Heart right ventricle (tissue), 16 donors: ENCODE measurements at regions not wholly inside any gene's neighbourhood (a gene's known extent, or its start where the extent isn't known, plus 50 kb on each side); places are given as distances from the start of the nearest gene placed in this dataset.

Source experiments
- ATAC-seq, 8 donors: fragments of 200-7000 bp; cut with Tn5 transposase; one replicate each; pipeline ENCODE4 v1.9.1; 2020; ENCODE audit warnings: mild to moderate bottlenecking in 8 of 8, moderate library complexity in 8 of 8, moderate number of reproducible peaks in 1 of 8
- DNase-seq, 2 donors: peaks; one replicate each; pipeline ENCODE4 v3.0.0-alpha.2; 2020
- H3K27ac ChIP-seq, 10 donors: fragments of 200-600 bp; sonication (generic) in 2 of 10; one replicate each; pipeline versions ENCODE4 v1.5.0 to v1.8.0; 2020 to 2022; ENCODE audit warnings: mild to moderate bottlenecking in 3 of 10
- H3K27me3 ChIP-seq, 7 donors: fragments of 200-600 bp; one replicate each; pipeline ENCODE4 v1.8.0; 2021 to 2022; ENCODE audit warnings: mild to moderate bottlenecking in 2 of 7
- H3K36me3 ChIP-seq, 9 donors: fragments of 200-600 bp; sonication (generic) in 1 of 9; one replicate each; pipeline versions ENCODE4 v1.5.0 to v1.8.0; 2020 to 2022; ENCODE audit warnings: mild to moderate bottlenecking in 2 of 9
- H3K4me1 ChIP-seq, 9 donors: fragments of 200-600 bp; sonication (generic) in 1 of 9; one replicate each; pipeline versions ENCODE4 v1.5.0 to v1.8.0; 2020 to 2022; ENCODE audit warnings: mild to moderate bottlenecking in 4 of 9
- H3K4me3 ChIP-seq, 10 donors: fragments of 200-600 bp; sonication (generic) in 2 of 10; one replicate each; pipeline versions ENCODE4 v1.5.0 to v1.8.0; 2020 to 2022; ENCODE audit warnings: mild to moderate bottlenecking in 7 of 10, moderate library complexity in 2 of 10
- H3K9me3 ChIP-seq, 11 donors: fragments of 200-600 bp in 10 of 11; sonication (generic) in 2 of 11; one replicate each; pipeline versions ENCODE4 v1.5.0 to v1.8.0; 2013 to 2022; ENCODE audit warnings: mild to moderate bottlenecking in 2 of 11, control low read depth in 1 of 11, moderate library complexity in 1 of 11
- WGBS, 2 donors: extraction: QIAGEN DNeasy Blood & Tissue Kit; methylation state at CpG; one replicate each; pipeline ENCODE4 v1.1.7; 2013; ENCODE audit warnings: inconsistent platforms in 1 of 2; 5-methylcytosine and 5-hydroxymethylcytosine counted together
- intact Hi-C, 10 donors: fragments of 100-400 bp; cut with DNase I; formaldehyde crosslinking; loops; one replicate each; pipeline versions ENCODE4 v1.11.1 to v1.14.2; 2022
- TF ChIP-seq, protein P1 (sequence below), 9 donors: fragments of 200-600 bp; sonication (generic) in 2 of 9; IDR thresholded peaks; one replicate each; pipeline versions ENCODE4 v1.5.0 to v1.8.0; 2021 to 2022; ENCODE audit warnings: antibody characterized with exemption in 9 of 9, mild to moderate bottlenecking in 5 of 9, moderate library complexity in 1 of 9
- donor health status: Arrhythmogenic right ventricular cardiomyopathy.
- donor health status: ischemic (EF 13 %, LVEDD 7.1; RV severe dilation, severe dysfunction).
- donor health status: healthy with polysubstance abuse.
- donor health status: DM: no; HTN: yes; CAD: no.
- donor health status: DM: no; HTN: no; CAD: no.
- donor health status: ischemic (EF 25% LVEDD 6.9; RV normal size, moderate dysfunction).
- donor health status: ischemic (EF 25% LVEDD 5.7; RV mildly dilated, moderate dysfunction).
- donor health status: healthy.
- donor health status: DM: yes; HTN: yes; CAD: no.
- donor health status: Ischemic cardiomyopathy.
- donor health status: ischemic (EF 35%, LVEDD 5.7; RV mildly dilated, moderate dysfunction).
- donor health status: nonischemic (EF 11% LVEDD 7.7; RV severe dilation, severe dysfunction).
- donor health status: DM: yes; HTN: yes; CAD: no.
- donor health status: PGD.
- donor health status: ischemic (EF 29% LVEDD 5.4; RV normal size, mild dysfunction).
- donor health status: nonischemic (EF 23%, LVEDD 6.1; RV moderate dilation, normal function).

DNA sequence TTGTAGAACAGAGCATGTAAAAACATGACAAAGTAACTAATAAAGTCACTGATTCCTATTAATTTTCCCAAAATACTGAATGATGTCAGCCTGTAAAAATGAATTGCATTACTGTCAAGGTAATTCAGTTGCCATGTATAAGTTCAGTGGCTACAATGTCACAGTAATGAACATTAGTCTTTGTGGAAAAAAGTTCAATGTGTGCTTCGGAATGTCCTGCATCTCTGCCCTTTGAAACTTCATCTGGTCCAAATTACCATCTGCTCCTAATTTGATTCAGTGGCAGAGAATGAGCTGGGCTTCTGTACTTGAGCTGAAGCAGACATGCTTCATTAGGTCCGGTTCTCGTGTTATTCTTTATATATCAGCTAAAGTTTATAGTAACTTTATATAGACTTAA is 567.4 kb downstream of the COL12A1 start:
- TF ChIP-seq, protein P1, sequence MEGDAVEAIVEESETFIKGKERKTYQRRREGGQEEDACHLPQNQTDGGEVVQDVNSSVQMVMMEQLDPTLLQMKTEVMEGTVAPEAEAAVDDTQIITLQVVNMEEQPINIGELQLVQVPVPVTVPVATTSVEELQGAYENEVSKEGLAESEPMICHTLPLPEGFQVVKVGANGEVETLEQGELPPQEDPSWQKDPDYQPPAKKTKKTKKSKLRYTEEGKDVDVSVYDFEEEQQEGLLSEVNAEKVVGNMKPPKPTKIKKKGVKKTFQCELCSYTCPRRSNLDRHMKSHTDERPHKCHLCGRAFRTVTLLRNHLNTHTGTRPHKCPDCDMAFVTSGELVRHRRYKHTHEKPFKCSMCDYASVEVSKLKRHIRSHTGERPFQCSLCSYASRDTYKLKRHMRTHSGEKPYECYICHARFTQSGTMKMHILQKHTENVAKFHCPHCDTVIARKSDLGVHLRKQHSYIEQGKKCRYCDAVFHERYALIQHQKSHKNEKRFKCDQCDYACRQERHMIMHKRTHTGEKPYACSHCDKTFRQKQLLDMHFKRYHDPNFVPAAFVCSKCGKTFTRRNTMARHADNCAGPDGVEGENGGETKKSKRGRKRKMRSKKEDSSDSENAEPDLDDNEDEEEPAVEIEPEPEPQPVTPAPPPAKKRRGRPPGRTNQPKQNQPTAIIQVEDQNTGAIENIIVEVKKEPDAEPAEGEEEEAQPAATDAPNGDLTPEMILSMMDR (IDR thresholded peaks at IDR 0.05), result no peak
- Histone ChIP-seq H3K36me3 (no peaks in the 10 kb centered on the region), H3K4me1 (no peaks in the 10 kb centered on the region), H3K9me3 (no peaks in the 10 kb centered on the region), H3K27me3 (no peaks in the 10 kb centered on the region), H3K27ac (no peak overlapping the region), H3K4me3 (no peak overlapping the region)
- DNase-seq (no peak), ATAC-seq (no peak)
- intact Hi-C loops, result no loop called here
- WGBS, 2 donors, result 73 to 74% methylated on average over 3 of the region's 3 CpGs

GRCh38 chr6:74632196-74632875 is 573.5 kb downstream of the COL12A1 start:
- no peak overlapping the region for H3K27ac ChIP-seq
- intact Hi-C loops, result no loop called here
- H3K27me3 ChIP-seq, result no peaks in the 10 kb centered on the region
- no peaks in the 10 kb centered on the region for H3K36me3 ChIP-seq
- no peak overlapping the region for H3K4me3 ChIP-seq
- ATAC-seq (no peak), DNase-seq (no peak)
- TF ChIP-seq, protein P1 (IDR thresholded peaks at IDR 0.05), result no peak
- peaks cover 0 to 2% (median 0%) of the 10 kb centered on the region in 9 donors for H3K4me1 ChIP-seq
- WGBS, 2 donors, result 74 to 86% methylated on average over 1 of the region's 1 CpG
- peaks cover 0 to 15% (median 5%) of the 10 kb centered on the region in 11 donors for H3K9me3 ChIP-seq

- Histone ChIP-seq H3K36me3 (no peaks in the 10 kb centered on the region), H3K27me3 (no peaks in the 10 kb centered on the region), H3K9me3 (peaks cover 0 to 15% (median 5%) of the 10 kb centered on the region in 11 donors), H3K4me3 (no peak overlapping the region), H3K27ac (no peak overlapping the region), H3K4me1 (peaks cover 0 to 2% (median 0%) of the 10 kb centered on the region in 9 donors)
- WGBS, 2 donors, result 69 to 71% methylated on average over 2 of the region's 2 CpGs
- intact Hi-C loops, result no loop called here
- DNase-seq (no peak), ATAC-seq (no peak)
- TF ChIP-seq, protein P1 (IDR thresholded peaks at IDR 0.05), result no peak
Observed at GRCh38 chr6:74631564-74631963, 574.3 kb downstream of the COL12A1 start.

DNA sequence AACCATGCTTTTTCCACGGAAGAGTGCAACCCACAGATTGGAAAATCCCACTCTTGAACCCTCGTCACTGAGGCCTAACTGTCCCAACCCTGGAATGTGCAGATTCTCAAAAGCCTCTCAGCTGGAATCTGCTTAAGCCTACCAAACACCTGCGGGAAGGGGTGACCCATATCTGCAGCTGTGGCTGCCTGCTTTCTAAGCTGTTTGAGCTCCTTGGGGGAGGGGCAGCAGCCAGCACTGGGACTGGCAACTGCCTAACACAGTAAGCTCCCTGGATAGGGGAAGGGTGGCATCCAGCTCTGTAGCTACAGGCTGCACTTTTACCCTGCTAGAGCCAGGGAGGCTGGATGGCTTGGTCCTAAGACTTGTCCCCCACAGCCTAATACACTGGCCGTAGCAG is 579.6 kb downstream of the COL12A1 start:
- no peaks in the 10 kb centered on the region for H3K27me3 ChIP-seq
- intact Hi-C loops, result no loop called here
- H3K36me3 ChIP-seq, result no peaks in the 10 kb centered on the region
- ATAC-seq, result no peak
- TF ChIP-seq, protein P1 (IDR thresholded peaks at IDR 0.05), result no peak
- no peak overlapping the region for H3K4me3 ChIP-seq
- peaks cover 0 to 35% (median 6%) of the 10 kb centered on the region in 11 donors for H3K9me3 ChIP-seq
- no peak for DNase-seq
- H3K27ac ChIP-seq, result no peak overlapping the region
- 59 to 67% methylated on average over 4 of the region's 4 CpGs for WGBS, 2 donors
- no peaks in the 10 kb centered on the region for H3K4me1 ChIP-seq
